RKO (cell line): ENCODE measurements at regions not wholly inside any gene's neighbourhood (a gene's known extent, or its start where the extent isn't known, plus 50 kb on each side); places are given as distances from the start of the nearest gene placed in this dataset.

ENCODE experiments used
- DNase-seq: peaks from one replicate; pipeline ENCODE4 v3.0.0-alpha.2; 2016; ENCODE audit warnings: low spot score

- DNase-seq: no peak
Observed at GRCh38 chr10:107706096-107706725, 541.7 kb upstream of the SORCS1 start.

DNA sequence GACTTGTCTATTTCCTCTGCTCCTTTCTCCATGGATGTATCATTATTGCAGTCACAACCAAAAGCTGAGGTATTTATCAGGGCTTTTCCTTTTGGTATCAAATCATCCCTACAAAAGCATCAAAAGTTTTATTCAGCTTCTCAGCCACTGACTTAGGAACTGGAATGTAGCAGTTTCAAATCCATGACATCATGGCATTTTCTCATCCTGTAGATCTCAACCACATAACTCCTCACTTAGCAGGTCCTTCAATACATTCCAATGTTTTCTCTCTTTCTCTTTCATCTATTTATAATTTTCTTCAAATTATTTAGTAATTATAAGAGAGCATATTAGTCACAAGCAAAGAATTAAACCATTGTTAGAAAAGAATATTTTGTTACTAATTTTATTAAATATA, 537.4 kb upstream of the SORCS1 start:
- no peak for DNase-seq

GRCh38 chr10:107692072-107692471, 527.6 kb upstream of the SORCS1 start:
- DNase-seq: no peak

GRCh38 chr10:107689323-107689722, 524.8 kb upstream of the SORCS1 start:
- DNase-seq: no peak

DNA sequence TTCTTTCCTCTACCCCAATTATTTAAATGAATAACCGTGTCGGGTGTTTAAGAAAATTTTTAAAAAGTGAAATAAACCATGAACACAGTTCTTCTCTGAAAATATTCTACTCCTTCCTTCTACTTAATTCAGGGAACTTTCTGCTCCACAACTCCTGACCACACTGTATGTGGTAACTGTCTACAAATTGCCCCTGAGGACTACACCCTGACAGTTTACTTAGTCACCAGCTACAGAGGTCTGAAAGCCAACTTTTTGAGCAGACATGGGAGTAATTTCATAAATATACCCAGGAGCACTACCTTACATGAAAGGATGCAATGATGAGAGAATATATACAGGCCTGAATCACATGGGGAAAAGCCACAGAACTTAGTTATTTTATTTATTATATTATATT, 523.2 kb upstream of the SORCS1 start:
- no peak for DNase-seq

DNA sequence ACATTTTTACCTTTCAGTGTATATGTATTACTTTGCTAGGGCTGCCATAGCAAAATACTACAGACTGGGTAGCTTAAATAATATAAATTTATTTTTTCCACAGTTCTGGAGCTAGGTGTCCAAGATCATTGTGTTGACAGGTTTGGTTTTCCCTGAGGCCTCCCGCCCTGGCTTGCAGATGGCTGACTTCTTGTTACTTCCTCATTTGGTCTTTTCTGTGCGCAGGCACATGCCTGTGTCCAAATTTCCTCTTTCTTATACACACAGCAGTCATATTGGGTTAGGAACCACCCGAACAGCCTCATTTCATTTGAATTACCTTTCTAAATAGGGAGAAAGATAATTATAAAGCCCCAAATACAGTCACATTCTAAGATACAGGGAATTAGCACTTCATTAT, 521.6 kb upstream of the SORCS1 start:
- no peak for DNase-seq

- DNase-seq: no peak
Observed at GRCh38 chr10:107671960-107672359, 507.5 kb upstream of the SORCS1 start.

DNA sequence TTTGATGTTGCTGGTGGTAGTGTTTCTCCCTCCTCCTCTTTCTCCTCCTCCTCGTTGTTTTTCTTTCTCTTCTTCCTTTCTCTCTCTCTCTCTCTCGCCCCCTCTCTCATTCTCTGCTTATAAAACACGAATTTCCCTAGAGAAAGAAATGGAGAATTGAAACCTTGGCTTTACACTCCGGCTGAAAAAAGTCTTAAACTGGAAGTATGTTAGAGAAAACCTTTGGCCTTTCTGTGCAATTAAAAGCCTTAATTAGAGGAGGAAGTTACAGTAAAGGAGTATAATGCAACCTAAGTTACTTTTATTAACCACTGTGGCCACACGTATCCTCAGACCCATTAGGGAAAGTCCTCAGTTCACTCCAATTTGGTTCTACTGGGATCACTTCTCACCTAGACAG, 501.7 kb upstream of the SORCS1 start:
- DNase-seq: no peak

- no peak for DNase-seq
Observed at GRCh38 chr10:107665459-107665858, 501.0 kb upstream of the SORCS1 start.

- DNase-seq: no peak
Observed at GRCh38 chr10:107657851-107658250, 493.3 kb upstream of the SORCS1 start.

- DNase-seq: no peak
Observed at GRCh38 chr10:107656932-107657331, 492.4 kb upstream of the SORCS1 start.

GRCh38 chr10:107653832-107654287, 489.4 kb upstream of the SORCS1 start:
- no peak for DNase-seq

DNA sequence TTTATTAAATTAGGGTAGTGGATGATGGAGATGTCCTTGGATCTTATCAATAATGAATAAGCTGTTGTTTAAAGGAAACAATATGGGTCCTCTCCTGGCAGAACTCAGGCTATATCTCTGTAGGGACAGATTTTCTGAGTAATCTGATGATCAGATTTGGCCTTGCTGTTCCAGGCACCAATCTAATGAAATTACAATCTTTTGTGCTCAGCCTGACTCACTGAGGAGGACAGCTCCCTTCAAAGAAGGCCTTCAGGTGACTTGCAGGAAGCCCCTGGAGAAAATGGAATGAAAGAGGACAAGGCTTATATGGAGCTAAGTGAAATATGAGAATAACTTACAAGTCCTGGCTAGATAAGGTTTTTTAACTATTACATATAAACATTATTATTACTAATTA, 486.4 kb upstream of the SORCS1 start:
- no peak for DNase-seq

GRCh38 chr10:107649249-107649648, 484.7 kb upstream of the SORCS1 start:
- no peak for DNase-seq

DNA sequence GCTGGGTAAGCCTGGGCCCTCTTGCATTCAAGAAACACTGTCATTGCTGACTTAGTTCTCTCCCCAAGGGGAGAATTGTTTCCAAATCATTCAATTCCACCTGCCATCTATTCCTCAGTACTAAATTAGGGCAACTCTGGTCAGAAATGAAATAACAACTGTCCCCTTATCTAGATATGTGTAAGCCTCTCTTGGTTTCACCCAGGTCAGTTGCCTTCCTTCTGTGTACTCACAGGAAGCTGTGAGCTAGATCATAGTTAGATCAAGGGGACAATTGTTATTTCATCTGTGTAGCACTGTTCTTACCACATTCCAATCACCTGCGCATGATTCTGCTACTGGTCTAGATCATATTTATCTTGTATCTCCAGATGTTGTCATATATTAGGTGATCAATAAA, 483.0 kb upstream of the SORCS1 start:
- DNase-seq: no peak

- no peak for DNase-seq
Observed at GRCh38 chr10:107631876-107632275, 467.4 kb upstream of the SORCS1 start.

DNA sequence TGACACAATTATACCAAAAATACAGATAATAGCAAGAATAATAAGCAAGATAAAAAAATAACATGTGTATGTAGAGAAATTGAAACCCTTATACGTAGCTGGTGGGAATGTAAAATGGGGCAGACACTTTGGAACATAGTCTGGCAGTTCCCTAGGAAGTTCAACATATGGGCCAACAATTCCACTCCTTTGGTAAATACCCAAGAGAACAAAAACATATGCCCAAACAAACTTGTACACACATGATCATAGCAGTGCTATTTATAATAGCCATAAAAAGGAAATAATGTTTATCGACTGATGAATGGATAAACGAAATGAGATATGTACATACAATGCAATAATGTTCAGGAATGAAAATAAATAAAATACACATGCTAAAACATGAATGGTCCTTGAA, 462.4 kb upstream of the SORCS1 start:
- no peak for DNase-seq

GRCh38 chr10:107623292-107623691, 458.8 kb upstream of the SORCS1 start:
- DNase-seq: no peak

- DNase-seq: no peak
Observed at GRCh38 chr10:107619139-107619538, 454.6 kb upstream of the SORCS1 start.

DNA sequence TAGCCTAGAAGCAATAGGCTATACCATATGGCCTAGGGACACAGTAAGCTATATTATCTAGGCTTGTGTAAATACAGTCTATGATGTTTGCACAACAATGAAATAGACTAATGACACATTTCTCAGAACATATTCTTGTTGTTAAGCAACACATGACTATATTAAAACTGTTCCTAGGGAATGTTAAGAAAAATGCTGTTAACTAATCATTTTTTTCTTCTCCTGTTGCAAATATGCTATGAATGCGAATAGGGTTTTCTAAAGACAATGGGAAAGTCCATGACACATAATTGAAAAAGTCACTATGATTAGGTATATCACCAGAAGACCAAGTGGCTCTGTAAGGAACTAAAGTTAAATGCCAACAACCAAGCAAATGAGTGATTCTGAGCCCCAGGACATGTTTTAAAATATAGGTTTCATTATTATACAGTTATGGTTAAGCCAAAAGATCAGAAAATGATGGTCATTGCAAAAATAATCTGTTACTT, 454.0 kb upstream of the SORCS1 start:
- no peak for DNase-seq

- no peak for DNase-seq
Observed at GRCh38 chr10:107616463-107617410, 452.2 kb upstream of the SORCS1 start.

DNA sequence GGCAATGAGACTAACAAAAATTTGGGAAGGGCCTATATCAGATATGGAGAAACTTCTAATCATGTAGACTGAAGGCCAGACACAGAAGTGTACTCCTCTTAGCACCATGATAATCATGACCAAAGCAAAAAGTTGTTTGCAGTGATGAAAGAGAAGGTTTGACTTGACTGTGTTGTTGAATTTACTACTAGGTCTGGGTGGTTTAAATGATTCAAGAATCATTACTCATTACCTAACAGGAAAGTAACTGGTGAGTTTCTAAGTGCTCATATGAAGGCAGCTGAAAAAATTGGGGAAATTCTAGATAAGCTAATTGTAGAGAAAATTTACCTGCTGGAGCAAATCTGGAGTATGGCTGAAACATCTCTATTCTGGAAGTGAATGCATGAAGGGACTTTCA, 451.5 kb upstream of the SORCS1 start:
- DNase-seq: no peak
